Aorta (tissue), 5 donors: ENCODE measurements at regions not wholly inside any gene's neighbourhood (a gene's known extent, or its start where the extent isn't known, plus 50 kb on each side); places are given as distances from the start of the nearest gene placed in this dataset.

Experiments
- ATAC-seq: fragments of 200-7000 bp; cut with Tn5 transposase; one replicate; pipeline ENCODE4 v1.9.1; 2022; ENCODE audit warnings: moderate library complexity; ENCODE audit not compliant: low FRiP score
- DNase-seq, 2 donors: peaks; one replicate each; pipeline ENCODE4 v3.0.0-alpha.2; 2020
- H3K27ac ChIP-seq, 2 donors: one replicate each; pipeline ENCODE4 v1.5.1; 2013; ENCODE audit warnings: low read length in 2 of 2, mild to moderate bottlenecking in 2 of 2, moderate library complexity in 2 of 2, control low read depth in 1 of 2, inconsistent platforms in 1 of 2, low read depth in 1 of 2
- H3K27me3 ChIP-seq, 2 donors: one replicate each; pipeline ENCODE4 v1.6.1; 2013; ENCODE audit warnings: control low read depth in 1 of 2, low read length in 1 of 2, mild to moderate bottlenecking in 1 of 2, moderate library complexity in 1 of 2; ENCODE audit not compliant: insufficient read depth in 2 of 2, control insufficient read depth in 1 of 2
- H3K36me3 ChIP-seq, 2 donors: one replicate each; pipeline ENCODE4 v1.6.1; 2013; ENCODE audit warnings: control low read depth in 1 of 2, low read length in 1 of 2, mild to moderate bottlenecking in 1 of 2; ENCODE audit not compliant: insufficient read depth in 2 of 2, control insufficient read depth in 1 of 2
- H3K4me1 ChIP-seq, 2 donors: one replicate each; pipeline ENCODE4 v1.6.1; 2013; ENCODE audit warnings: low read length in 2 of 2, control low read depth in 1 of 2, mild to moderate bottlenecking in 1 of 2, moderate library complexity in 1 of 2; ENCODE audit not compliant: insufficient read depth in 2 of 2, control insufficient read depth in 1 of 2
- H3K4me3 ChIP-seq, 2 donors: one replicate each; pipeline ENCODE4 v1.5.1; 2013; ENCODE audit warnings: low read length in 2 of 2, control low read depth in 1 of 2, mild to moderate bottlenecking in 1 of 2
- H3K9me3 ChIP-seq: one replicate; pipeline ENCODE4 v1.6.1; 2013; ENCODE audit warnings: mild to moderate bottlenecking, low read length; ENCODE audit not compliant: control insufficient read depth
- WGBS, 2 donors: extraction: QIAGEN DNeasy Blood & Tissue Kit; methylation state at CpG; one replicate each; pipeline ENCODE4 v1.1.7; 2013; 5-methylcytosine and 5-hydroxymethylcytosine counted together
- intact Hi-C, 2 donors: fragments of 100-400 bp; cut with DNase I; formaldehyde crosslinking; loops; one replicate each; pipeline versions ENCODE4 v1.14.2 to v1.15.0; 2022
- donor health status: healthy with polysubstance abuse.
- donor health status: Bipolar disorder and iron deficiency.
- donor health status: DM: no; HTN: no; CAD: no.
- donor health status: DM: no; HTN: no; CAD: no.
- donor health status: DM: yes; HTN: yes; CAD: no.

GRCh38 chr22:23522623-23523251 is 57.4 kb downstream of the IGLL1 start:
- Histone ChIP-seq H3K4me1 (peaks cover 0 to 4% of the 10 kb centered on the region in 2 donors), H3K36me3 (no peaks in the 10 kb centered on the region), H3K9me3 (no peaks in the 10 kb centered on the region), H3K4me3 (peak overlapping the region; percentile 16 to 36), H3K27me3 (no peaks in the 10 kb centered on the region), H3K27ac (peak overlapping the region in 1 of 2 donors; percentile 89)
- WGBS, 2 donors = 6 to 11% methylated on average over 34 to 38 of the region's 38 CpGs
- intact Hi-C loops = loop anchor here in 1 of 2 donors (10.0 kb wide), 1 partner anchor 238 kb away; no protein-coding TSS in a partner anchor
- DNase-seq (no peak), ATAC-seq (peak; percentile 16)

DNA sequence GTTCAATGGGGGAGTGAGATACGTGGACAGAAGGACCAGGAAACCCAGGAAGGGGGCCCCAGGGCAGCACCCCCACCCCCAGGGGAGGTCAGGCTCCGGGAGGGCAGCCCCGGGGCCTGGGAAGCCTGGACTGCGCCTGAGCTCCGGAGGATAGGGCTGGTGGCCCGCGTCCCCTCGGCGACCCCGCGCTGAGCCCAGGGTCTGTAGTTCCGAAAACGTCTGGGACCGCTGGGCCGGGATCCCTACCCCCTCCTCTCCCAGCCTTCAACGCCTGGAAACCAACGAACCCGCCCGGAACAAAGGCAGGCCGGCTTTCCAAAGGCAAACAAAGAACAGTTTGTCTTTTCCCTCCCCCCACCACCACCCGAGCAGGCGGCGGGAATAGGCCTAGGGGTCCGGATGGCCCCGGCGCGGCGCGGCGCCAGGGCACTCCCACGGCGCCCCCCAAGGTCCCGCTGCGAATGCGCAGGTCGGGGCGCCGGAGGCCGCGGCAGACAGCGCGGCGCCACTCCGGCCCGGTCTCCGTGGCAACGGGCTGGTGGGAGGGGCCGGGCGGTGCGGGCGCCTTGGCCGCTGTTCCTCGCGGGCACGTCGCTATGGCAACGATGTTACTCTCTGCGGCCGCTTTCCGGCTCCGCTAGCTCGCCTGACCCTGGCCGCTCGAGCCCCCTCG is 58.5 kb downstream of the IGLL1 start:
- intact Hi-C loops = loop anchor here in 1 of 2 donors (10.0 kb wide), 1 partner anchor 237 kb away; no protein-coding TSS in a partner anchor
- DNase-seq = peak; percentile 95 to 96
- H3K27ac ChIP-seq = peak overlapping the region; percentile 83 to 90
- ATAC-seq = peak; percentile 95
- H3K4me3 ChIP-seq = peak overlapping the region; percentile 29 to 31
- H3K4me1 ChIP-seq = peaks cover 0 to 4% of the 10 kb centered on the region in 2 donors
- WGBS, 2 donors = 0 to 1% methylated on average over 52 to 65 of the region's 65 CpGs
- no peaks in the 10 kb centered on the region for H3K36me3 ChIP-seq
- no peaks in the 10 kb centered on the region for H3K9me3 ChIP-seq
- H3K27me3 ChIP-seq = no peaks in the 10 kb centered on the region

DNA sequence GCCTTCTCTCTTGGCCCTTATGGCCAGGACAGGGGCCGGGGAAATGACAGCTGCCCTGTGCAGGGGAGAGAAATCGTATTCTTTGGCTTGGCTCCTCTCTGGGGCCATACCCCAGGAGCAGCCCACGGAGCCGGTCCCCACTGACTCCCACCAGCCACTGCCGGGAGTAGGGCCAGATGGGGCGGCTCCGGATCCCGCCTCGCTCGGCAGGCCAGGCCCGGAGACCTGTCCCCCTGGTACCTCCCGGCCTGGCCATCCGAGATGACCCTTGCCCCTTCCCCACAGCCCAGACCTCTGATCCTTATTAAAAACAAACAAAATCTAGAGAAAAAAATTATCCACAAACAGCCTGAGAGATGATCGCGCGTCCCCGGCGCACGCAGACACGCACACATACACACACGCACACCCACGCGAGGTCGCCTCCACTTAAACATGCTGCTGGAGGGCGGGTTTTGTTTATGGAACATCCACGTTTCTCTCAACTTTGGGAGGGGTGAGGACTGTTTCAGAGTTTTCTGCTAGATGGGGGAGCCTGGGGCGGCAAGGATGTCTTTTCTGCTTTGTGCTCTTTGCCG is 59.1 kb downstream of the IGLL1 start:
- Histone ChIP-seq H3K27me3 (no peaks in the 10 kb centered on the region), H3K4me1 (peaks cover 0 to 4% of the 10 kb centered on the region in 2 donors), H3K36me3 (no peaks in the 10 kb centered on the region), H3K27ac (peak overlapping the region; percentile 83 to 90), H3K9me3 (no peaks in the 10 kb centered on the region), H3K4me3 (peak overlapping the region in 1 of 2 donors; percentile 29)
- no peak for DNase-seq
- intact Hi-C loops = loop anchor here in 1 of 2 donors (10.0 kb wide), 1 partner anchor 236 kb away; no protein-coding TSS in a partner anchor
- peak; percentile 55 for ATAC-seq
- WGBS, 2 donors = 4 to 7% methylated on average over 28 of the region's 28 CpGs

DNA sequence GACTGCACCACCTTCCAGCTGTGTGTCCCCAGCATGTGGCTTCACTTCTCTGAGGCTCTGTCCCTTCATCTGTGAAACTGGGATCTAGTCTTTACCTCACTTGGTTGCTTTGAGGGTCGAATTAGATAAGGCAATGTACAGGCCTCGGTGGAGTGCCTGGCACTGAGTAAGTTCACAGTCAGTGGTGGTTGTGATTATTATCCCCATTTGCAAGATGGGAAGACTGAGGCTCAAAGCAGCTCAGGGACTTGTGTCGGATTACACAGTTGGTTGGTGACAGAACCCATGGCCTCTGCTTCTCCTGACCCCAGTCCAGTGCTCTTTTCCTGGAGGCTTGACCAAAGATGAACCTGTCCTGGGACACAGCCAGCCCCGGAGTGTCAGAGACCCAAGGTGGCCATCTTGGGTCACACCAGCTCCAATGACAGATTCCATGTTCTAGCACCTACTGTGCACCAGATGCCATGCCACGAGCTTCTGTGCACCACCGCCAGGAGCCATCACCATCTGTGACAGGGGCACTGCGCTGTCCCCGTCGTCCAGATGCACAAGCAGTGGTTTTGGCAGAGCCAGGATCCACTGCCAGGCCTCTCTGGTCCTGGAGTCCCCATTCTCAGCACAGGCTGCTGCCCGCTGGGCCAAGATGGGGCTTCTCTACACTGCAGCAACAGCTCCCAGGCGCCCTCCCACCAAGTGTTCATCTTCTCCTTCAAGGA is 60.5 kb downstream of the IGLL1 start:
- no peak for ATAC-seq
- WGBS, 2 donors = 89 to 96% methylated on average over 11 of the region's 11 CpGs
- no peak overlapping the region for H3K27ac ChIP-seq
- DNase-seq = peak in 1 of 2 donors; percentile 34
- no peaks in the 10 kb centered on the region for H3K9me3 ChIP-seq
- peaks cover 0 to 4% of the 10 kb centered on the region in 2 donors for H3K4me1 ChIP-seq
- intact Hi-C loops = loop anchor here in 1 of 2 donors (10.0 kb wide), 1 partner anchor 235 kb away; no protein-coding TSS in a partner anchor
- H3K27me3 ChIP-seq = no peaks in the 10 kb centered on the region
- H3K36me3 ChIP-seq = no peaks in the 10 kb centered on the region
- no peak overlapping the region for H3K4me3 ChIP-seq

GRCh38 chr22:23518376-23519187 is 61.5 kb downstream of the IGLL1 start:
- DNase-seq (no peak), ATAC-seq (no peak)
- WGBS, 2 donors = 91 to 93% methylated on average over 24 of the region's 24 CpGs
- Histone ChIP-seq H3K27ac (no peak overlapping the region), H3K27me3 (no peaks in the 10 kb centered on the region), H3K9me3 (no peaks in the 10 kb centered on the region), H3K4me1 (peaks cover 0 to 4% of the 10 kb centered on the region in 2 donors), H3K4me3 (no peak overlapping the region), H3K36me3 (no peaks in the 10 kb centered on the region)
- intact Hi-C loops = no loop called here

- Histone ChIP-seq H3K4me1 (peaks cover 0 to 2% of the 10 kb centered on the region in 2 donors), H3K27me3 (no peaks in the 10 kb centered on the region), H3K4me3 (no peak overlapping the region), H3K9me3 (no peaks in the 10 kb centered on the region), H3K27ac (no peak overlapping the region), H3K36me3 (no peaks in the 10 kb centered on the region)
- ATAC-seq (no peak), DNase-seq (no peak)
- intact Hi-C loops = no loop called here
- 87 to 94% methylated on average over 4 of the region's 4 CpGs for WGBS, 2 donors
Measured at GRCh38 chr22:23517804-23518375, 62.2 kb downstream of the IGLL1 start.

GRCh38 chr22:23516304-23516703 is 63.8 kb downstream of the IGLL1 start:
- no peaks in the 10 kb centered on the region for H3K36me3 ChIP-seq
- H3K27ac ChIP-seq = no peak overlapping the region
- H3K9me3 ChIP-seq = no peaks in the 10 kb centered on the region
- DNase-seq = no peak
- 87 to 92% methylated on average over 9 of the region's 9 CpGs for WGBS, 2 donors
- H3K4me3 ChIP-seq = no peak overlapping the region
- H3K4me1 ChIP-seq = no peaks in the 10 kb centered on the region
- no peak for ATAC-seq
- no peaks in the 10 kb centered on the region for H3K27me3 ChIP-seq
- intact Hi-C loops = no loop called here
